HepG2 (cell line): ENCODE measurements at regions not wholly inside any gene's neighbourhood (a gene's known extent, or its start where the extent isn't known, plus 50 kb on each side); places are given as distances from the start of the nearest gene placed in this dataset.

ENCODE experiments used
- ATAC-seq: fragments of 200-7000 bp; cut with Tn5 transposase; 3 replicates; pipeline ENCODE4 v1.9.1; 2020; ENCODE audit warnings: mild to moderate bottlenecking, moderate library complexity
- BruUV-seq: library from RNA; stranded (reverse); fragments of 400-500 nt; replicated peaks from 2 replicates; lab custom pipeline; 2021; lab: Mats Ljungman, UMichigan
- CTCF ChIA-PET: fragments of 300-600 bp; formaldehyde crosslinking; extraction: SDS; loops from one replicate; lab custom pipeline; 2021; ENCODE audit warnings: low total read pairs, inconsistent platforms, low intra/inter-chr PET ratio; lab: Yijun Ruan, JAX
- POLR2A ChIA-PET: fragments of 350-600 bp; sonication (Branson Sonifier 250); formaldehyde crosslinking; loops from one replicate; lab custom pipeline; 2020; ENCODE audit warnings: antibody characterized with exemption, inconsistent platforms; lab: Yijun Ruan, JAX
- DNase-seq: peaks from one replicate; pipeline ENCODE4 v3.0.0-alpha.2; 2015; ENCODE audit warnings: low spot score
- FAIRE-seq: peaks from 3 replicates; lab custom pipeline; 2011; peaks lifted over from hg19 to GRCh38; lab: Jason Lieb, UNC
- H2AFZ ChIP-seq: one replicate; pipeline ENCODE4 v1.6.1; 2011; ENCODE audit warnings: low read length, inconsistent platforms
- H3K27ac ChIP-seq: fragments of 300-600 bp; 3 replicates; pipeline ENCODE4 v1.8.0; 2011; ENCODE audit warnings: mixed run types, mild to moderate bottlenecking, mixed read lengths, low read length, inconsistent platforms; ENCODE audit not compliant: insufficient read depth; ENCODE audit errors: extremely low read length
- H3K27me3 ChIP-seq, 2 experiments: fragments of 200-600 bp in 1 of 2; 2 replicates in 1 of 2; 3 replicates in 1 of 2; pipeline versions ENCODE4 v1.6.0 to v1.8.0; 2011; ENCODE audit warnings: low read length in 2 of 2, mild to moderate bottlenecking in 2 of 2, moderate library complexity in 2 of 2, inconsistent platforms in 1 of 2; ENCODE audit not compliant: insufficient read depth in 2 of 2, control insufficient read depth in 1 of 2
- H3K36me3 ChIP-seq, 2 experiments: fragments of 200-600 bp in 1 of 2; replicated peaks in 1 of 2; 2 replicates in 1 of 2; 3 replicates in 1 of 2; pipeline versions ENCODE4 v1.5.1 to v1.8.0; 2011; ENCODE audit warnings: low read length in 2 of 2, inconsistent platforms in 1 of 2; ENCODE audit not compliant: insufficient read depth in 2 of 2, control insufficient read depth in 1 of 2
- H3K4me1 ChIP-seq: 2 replicates; pipeline ENCODE4 v1.5.1; 2012; ENCODE audit warnings: low read length, inconsistent platforms; ENCODE audit not compliant: insufficient read depth
- H3K4me2 ChIP-seq: 2 replicates; pipeline ENCODE4 v1.6.0; 2011; ENCODE audit warnings: low read depth, low read length, inconsistent platforms
- H3K4me3 ChIP-seq, 3 experiments: fragments of 200-600 bp in 1 of 3; sonication (generic), shearing (Covaris generic) in 1 of 3; replicated peaks in 1 of 3; 2 replicates each; pipeline ENCODE4 v1.5.1; 2011 to 2016; ENCODE audit warnings: low read length in 3 of 3, inconsistent platforms in 2 of 3, low read depth in 2 of 3, mild to moderate bottlenecking in 2 of 3, control low read depth in 1 of 3, mixed read lengths in 1 of 3; ENCODE audit not compliant: insufficient read depth in 1 of 3
- H3K79me2 ChIP-seq: one replicate; pipeline ENCODE4 v1.6.1; 2011; ENCODE audit warnings: low read length, inconsistent platforms; ENCODE audit not compliant: insufficient read depth
- H3K9ac ChIP-seq: 2 replicates; pipeline ENCODE4 v1.6.0; 2011; ENCODE audit warnings: mild to moderate bottlenecking, low read depth, low read length, inconsistent platforms; ENCODE audit not compliant: insufficient read depth
- H3K9me3 ChIP-seq: 2 replicates; pipeline ENCODE4 v1.5.1; 2012; ENCODE audit warnings: mild to moderate bottlenecking, low read length
- H4K20me1 ChIP-seq: 2 replicates; pipeline ENCODE4 v1.6.0; 2011; ENCODE audit warnings: inconsistent platforms, mild to moderate bottlenecking, low read length, moderate library complexity; ENCODE audit not compliant: insufficient read depth
- CSRNP1 ChIP-seq: sonication (generic); formaldehyde crosslinking; IDR thresholded peaks from 2 replicates; pipeline ENCODE4 v1.8.1; 2023; ENCODE audit warnings: mild to moderate bottlenecking, missing genetic modification reagents
- KDM3A ChIP-seq: IDR thresholded peaks from 2 replicates; pipeline ENCODE4 v1.6.1; 2018; ENCODE audit warnings: low read depth, missing compliant biosample characterization
- MIER2 ChIP-seq: IDR thresholded peaks from 2 replicates; pipeline ENCODE4 v1.6.1; 2016; ENCODE audit warnings: missing biosample characterization, missing genetic modification reagents
- PAF1 ChIP-seq: IDR thresholded peaks from 2 replicates; pipeline ENCODE4 v1.6.1; 2016; ENCODE audit warnings: missing genetic modification reagents, missing compliant biosample characterization
- POGK ChIP-seq: sonication (generic); formaldehyde crosslinking; conservative IDR thresholded peaks from 2 replicates; pipeline ENCODE4 v1.8.0; 2022; ENCODE audit warnings: mild to moderate bottlenecking, moderate library complexity, missing genetic modification reagents
- SRSF1 ChIP-seq: fragments of 200-400 bp; formaldehyde crosslinking; optimal IDR thresholded peaks from 2 replicates; pipeline ENCODE3; 2017; ENCODE audit warnings: mild to moderate bottlenecking, low read depth, low read length, moderate library complexity
- ZNF224 ChIP-seq: sonication (generic); formaldehyde crosslinking; IDR thresholded peaks from 2 replicates; pipeline ENCODE4 v1.5.0; 2020; ENCODE audit warnings: mild to moderate bottlenecking, missing genetic modification reagents
- ZNF263 ChIP-seq: sonication (generic); formaldehyde crosslinking; IDR thresholded peaks from 2 replicates; pipeline ENCODE4 v1.4.0; 2020; ENCODE audit warnings: missing genetic modification reagents
- ZNF318 ChIP-seq: sonication (generic); formaldehyde crosslinking; IDR thresholded peaks from 2 replicates; pipeline ENCODE4 v1.4.0; 2020; ENCODE audit warnings: mild to moderate bottlenecking, missing genetic modification reagents
- ZNF383 ChIP-seq: sonication (generic); formaldehyde crosslinking; IDR thresholded peaks from 2 replicates; pipeline ENCODE4 v1.4.0; 2020; ENCODE audit warnings: missing genetic modification reagents, mild to moderate bottlenecking, borderline replicate concordance
- ZNF747 ChIP-seq: sonication (generic); formaldehyde crosslinking; IDR thresholded peaks from 2 replicates; pipeline ENCODE4 v1.8.1; 2023; ENCODE audit warnings: missing genetic modification reagents, mild to moderate bottlenecking, borderline replicate concordance
- ZNF777 ChIP-seq: sonication (generic); formaldehyde crosslinking; IDR thresholded peaks from 2 replicates; pipeline ENCODE4 v1.4.0; 2020; ENCODE audit warnings: missing genetic modification reagents
- WGBS: methylation state at CpG from one replicate; pipeline ENCODE4 v1.1.6; 2017; ENCODE audit warnings: low lambda C conversion rate; 5-methylcytosine and 5-hydroxymethylcytosine counted together
- in situ Hi-C: cut with HindIII; loops from 2 replicates; pipeline ENCODE4 v1.10.0; 2017; ENCODE audit warnings: low pct_unique_long_range_greater_than_20kb; ENCODE audit not compliant: extremely low pct_ligation_motif_present
- intact Hi-C: fragments of 100-400 bp; cut with micrococcal nuclease; formaldehyde crosslinking; loops from one replicate; pipeline ENCODE4 v1.10.0; 2022; ENCODE audit not compliant: unreplicated experiment

- ChIA-PET CTCF (no interaction called here), POLR2A (no interaction called here)
- no peak for FAIRE-seq
- Histone ChIP-seq H3K4me1 (no peaks in the 10 kb centered on the region), H3K79me2 (no peaks in the 10 kb centered on the region), H3K4me3 (no peak overlapping the region), H3K36me3 (no peaks in the 10 kb centered on the region), H4K20me1 (no peaks in the 10 kb centered on the region), H3K4me2 (no peak overlapping the region), H3K9me3 (peaks cover 94% of the 10 kb centered on the region), H3K9ac (no peak overlapping the region), H3K27me3 (no peaks in the 10 kb centered on the region; a peak in 1 of 5 replicates), H3K27ac (no peak overlapping the region), H2AFZ (no peak overlapping the region)
- intact Hi-C loops = no loop called here
- WGBS = 13% methylated on average over 6 of the region's 6 CpGs
- in situ Hi-C loops = no loop called here
- no TSS peak for BruUV-seq
- ATAC-seq = no peak
- no peak for DNase-seq
- no peak for TF ChIP-seq ZNF318
- no peak for TF ChIP-seq PAF1
- no peak for TF ChIP-seq ZNF383
- TF ChIP-seq POGK (CRISPR knock-in tag) = no peak
- no peak for TF ChIP-seq CSRNP1 (CRISPR knock-in tag)
- TF ChIP-seq KDM3A (CRISPR knock-in tag) = no peak
- no peak for TF ChIP-seq ZNF747 (CRISPR knock-in tag)
- TF ChIP-seq ZNF224 (CRISPR knock-in tag) = no peak
- TF ChIP-seq SRSF1 = no peak
- no peak for TF ChIP-seq ZNF263 (CRISPR knock-in tag)
- no peak for TF ChIP-seq ZNF777
- no peak for TF ChIP-seq MIER2
Measured at GRCh38 chr21:25300632-25301031, 306.6 kb downstream of the MRPL39 start.
